Trophoblast cell (in vitro differentiated cells and primary cell): ENCODE measurements at regions not wholly inside any gene's neighbourhood (a gene's known extent, or its start where the extent isn't known, plus 50 kb on each side); places are given as distances from the start of the nearest gene placed in this dataset.

Source experiments
- DNase-seq, 2 donors: peaks; one replicate each; pipeline ENCODE4 v3.0.0-alpha.2; 2016
- H2AFZ ChIP-seq: 2 replicates; pipeline ENCODE4 v1.6.1; 2013; ENCODE audit warnings: low read length, moderate library complexity, mild to moderate bottlenecking; ENCODE audit not compliant: insufficient read depth, poor library complexity
- H2AK5ac ChIP-seq: 2 replicates; pipeline ENCODE4 v1.6.1; 2013; ENCODE audit warnings: mild to moderate bottlenecking, low read length
- H2BK120ac ChIP-seq: 2 replicates; pipeline ENCODE4 v1.6.1; 2013; ENCODE audit warnings: low read length, mild to moderate bottlenecking, moderate library complexity; ENCODE audit not compliant: insufficient read depth, poor library complexity
- H2BK12ac ChIP-seq: 2 replicates; pipeline ENCODE4 v1.6.1; 2013; ENCODE audit warnings: mild to moderate bottlenecking, low read length, moderate library complexity
- H2BK5ac ChIP-seq: 2 replicates; pipeline ENCODE4 v1.6.1; 2013; ENCODE audit warnings: low read length, low read depth, moderate library complexity, mild to moderate bottlenecking; ENCODE audit not compliant: poor library complexity
- H3K14ac ChIP-seq: 2 replicates; pipeline ENCODE4 v1.6.1; 2013; ENCODE audit warnings: mild to moderate bottlenecking, low read length
- H3K18ac ChIP-seq: 2 replicates; pipeline ENCODE4 v1.6.1; 2013; ENCODE audit warnings: mild to moderate bottlenecking, low read length
- H3K23ac ChIP-seq: 2 replicates; pipeline ENCODE4 v1.6.1; 2013; ENCODE audit warnings: low read length
- H3K27ac ChIP-seq: 2 replicates; pipeline ENCODE4 v1.5.1; 2013; ENCODE audit warnings: low read depth, mild to moderate bottlenecking, inconsistent platforms, low read length, moderate library complexity
- H3K27me3 ChIP-seq: 2 replicates; pipeline ENCODE4 v1.6.1; 2013; ENCODE audit warnings: inconsistent platforms, mild to moderate bottlenecking, low read length, moderate library complexity; ENCODE audit not compliant: insufficient read depth
- H3K36me3 ChIP-seq, 2 experiments: 1 replicate in 1 of 2; 2 replicates in 1 of 2; pipeline ENCODE4 v1.6.1; 2013; ENCODE audit warnings: low read length in 2 of 2, mild to moderate bottlenecking in 2 of 2, moderate library complexity in 1 of 2; ENCODE audit not compliant: insufficient read depth in 2 of 2, control insufficient read depth in 1 of 2
- H3K4ac ChIP-seq: 2 replicates; pipeline ENCODE4 v1.6.1; 2013; ENCODE audit warnings: low read depth, mild to moderate bottlenecking, low read length, moderate library complexity
- H3K4me1 ChIP-seq, 2 experiments: 1 replicate in 1 of 2; 2 replicates in 1 of 2; pipeline ENCODE4 v1.6.1; 2013; ENCODE audit warnings: low read length in 2 of 2, mild to moderate bottlenecking in 2 of 2, moderate library complexity in 1 of 2; ENCODE audit not compliant: insufficient read depth in 2 of 2, control insufficient read depth in 1 of 2
- H3K4me2 ChIP-seq: 2 replicates; pipeline ENCODE4 v1.6.1; 2013; ENCODE audit warnings: inconsistent platforms, mild to moderate bottlenecking, low read length, moderate library complexity
- H3K4me3 ChIP-seq: 2 replicates; pipeline ENCODE4 v1.5.1; 2013; ENCODE audit warnings: mild to moderate bottlenecking, low read depth, low read length, inconsistent platforms
- H3K79me1 ChIP-seq: one replicate; pipeline ENCODE4 v1.6.1; 2013; ENCODE audit warnings: low read length
- H3K79me2 ChIP-seq: 2 replicates; pipeline ENCODE4 v1.6.1; 2013; ENCODE audit warnings: low read length, mild to moderate bottlenecking; ENCODE audit not compliant: control insufficient read depth, insufficient read depth, poor library complexity
- H3K9ac ChIP-seq: 2 replicates; pipeline ENCODE4 v1.6.1; 2013; ENCODE audit warnings: mild to moderate bottlenecking, low read length
- H3K9me3 ChIP-seq: 2 replicates; pipeline ENCODE4 v1.6.1; 2013; ENCODE audit warnings: low read depth, mild to moderate bottlenecking, control low read depth, inconsistent platforms, low read length; ENCODE audit not compliant: insufficient read depth
- H4K12ac ChIP-seq: 2 replicates; pipeline ENCODE4 v1.6.1; 2013; ENCODE audit warnings: low read depth, mild to moderate bottlenecking, low read length, moderate library complexity
- H4K8ac ChIP-seq: 2 replicates; pipeline ENCODE4 v1.6.1; 2013; ENCODE audit warnings: low read depth, mild to moderate bottlenecking, low read length, moderate library complexity
- H4K91ac ChIP-seq: one replicate; pipeline ENCODE4 v1.6.1; 2013; ENCODE audit warnings: low read depth, mild to moderate bottlenecking, low read length, moderate library complexity
- WGBS: extraction: QIAGEN DNeasy Blood & Tissue Kit; methylation state at CpG from one replicate; pipeline ENCODE4 v1.1.7; 2013; ENCODE audit warnings: missing lambda C conversion rate; ENCODE audit not compliant: insufficient read length, insufficient coverage; ENCODE audit errors: extremely low coverage; 5-methylcytosine and 5-hydroxymethylcytosine counted together

DNA sequence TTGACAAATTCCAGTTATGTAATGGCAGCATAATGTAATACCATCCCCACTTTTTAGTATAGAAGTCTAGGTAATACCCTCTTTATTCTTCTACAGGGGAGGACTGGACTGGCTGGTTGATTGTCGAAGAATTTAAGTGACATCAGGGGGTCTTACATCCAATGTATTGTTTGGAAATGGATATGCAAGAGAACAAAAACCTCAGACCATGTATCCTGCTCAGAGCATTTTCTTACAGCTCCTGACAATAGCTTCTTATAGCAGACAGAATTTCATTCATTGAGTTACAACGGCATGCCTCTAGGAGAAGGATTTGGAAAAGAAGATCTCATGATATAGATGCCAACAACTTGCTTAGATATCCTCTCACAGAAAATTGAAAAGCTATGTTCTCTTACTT lies 2032.3 kb downstream of the EFNA5 start:
- Histone ChIP-seq H3K4me3 (no peak overlapping the region), H3K9ac (no peak overlapping the region), H4K12ac (no peak overlapping the region), H3K14ac (no peak overlapping the region), H3K18ac (no peak overlapping the region), H3K4me2 (no peak overlapping the region), H3K27me3 (no peaks in the 10 kb centered on the region), H2BK5ac (no peak overlapping the region), H3K79me1 (no peaks in the 10 kb centered on the region), H3K23ac (no peak overlapping the region), H2AK5ac (no peak overlapping the region), H2AFZ (no peak overlapping the region), H4K8ac (no peak overlapping the region), H2BK12ac (no peak overlapping the region), H4K91ac (no peak overlapping the region), H3K36me3 (no peaks in the 10 kb centered on the region), H3K79me2 (no peaks in the 10 kb centered on the region), H3K27ac (no peak overlapping the region), H3K4me1 (no peaks in the 10 kb centered on the region), H3K4ac (no peak overlapping the region), H3K9me3 (peaks cover 5% of the 10 kb centered on the region), H2BK120ac (no peak overlapping the region)
- WGBS = no CpG with 5 or more reads among the region's 2 CpGs
- no peak for DNase-seq

DNA sequence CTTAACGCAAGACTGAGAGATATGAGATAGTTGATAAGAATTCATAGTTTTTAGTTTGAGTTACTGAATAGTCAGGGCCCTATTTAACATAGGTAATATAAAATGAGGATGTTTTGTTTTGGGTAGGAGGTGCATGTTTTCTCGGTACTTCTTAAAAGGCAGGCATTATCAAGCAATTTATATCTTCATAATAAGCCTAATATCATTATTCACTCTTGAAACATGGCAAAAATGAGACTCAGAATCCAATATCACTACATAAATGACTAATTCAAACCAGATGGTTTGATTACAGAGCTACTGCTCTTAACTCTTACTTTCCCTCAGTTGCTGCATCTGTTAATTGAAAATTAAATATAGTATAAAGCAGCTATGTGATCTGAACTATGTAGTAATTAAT lies 2038.7 kb downstream of the EFNA5 start:
- Histone ChIP-seq H2AK5ac (no peak overlapping the region), H3K4me3 (no peak overlapping the region), H2AFZ (no peak overlapping the region), H3K27ac (no peak overlapping the region), H3K4ac (no peak overlapping the region), H2BK12ac (no peak overlapping the region), H3K4me1 (no peaks in the 10 kb centered on the region), H3K18ac (no peak overlapping the region), H2BK5ac (no peak overlapping the region), H3K79me2 (no peaks in the 10 kb centered on the region), H2BK120ac (no peak overlapping the region), H3K9ac (no peak overlapping the region), H3K79me1 (no peaks in the 10 kb centered on the region), H3K23ac (no peak overlapping the region), H4K12ac (no peak overlapping the region), H3K4me2 (no peak overlapping the region), H3K36me3 (no peaks in the 10 kb centered on the region), H3K9me3 (no peaks in the 10 kb centered on the region), H4K91ac (no peak overlapping the region), H3K14ac (no peak overlapping the region), H3K27me3 (no peaks in the 10 kb centered on the region), H4K8ac (no peak overlapping the region)
- WGBS = no CpG with 5 or more reads among the region's 2 CpGs
- DNase-seq = no peak

DNA sequence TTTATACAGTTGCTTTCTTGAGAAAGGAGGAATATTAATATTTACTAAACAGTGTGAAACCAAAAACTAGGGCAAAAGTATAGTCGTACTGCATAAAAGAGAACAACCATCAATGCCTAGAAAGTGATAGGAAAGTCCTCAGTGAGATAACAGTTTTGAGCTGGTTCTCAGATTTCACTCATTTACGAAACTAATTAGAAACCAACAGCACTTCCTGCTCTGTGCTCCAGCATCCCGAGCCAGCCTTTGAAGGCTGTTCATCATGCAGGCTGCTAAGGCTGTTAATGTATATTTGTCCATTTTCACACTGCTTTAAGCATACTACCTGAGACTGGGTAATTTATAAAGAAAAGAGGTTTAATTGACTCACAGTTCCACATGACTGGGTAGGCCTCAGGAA lies 2039.9 kb downstream of the EFNA5 start:
- H3K4me3 ChIP-seq = no peak overlapping the region
- no peak overlapping the region for H2BK12ac ChIP-seq
- no peak overlapping the region for H2AFZ ChIP-seq
- no peak overlapping the region for H4K8ac ChIP-seq
- H2BK120ac ChIP-seq = no peak overlapping the region
- H3K9me3 ChIP-seq = no peaks in the 10 kb centered on the region
- H3K4ac ChIP-seq = no peak overlapping the region
- H3K79me2 ChIP-seq = no peaks in the 10 kb centered on the region
- H3K4me2 ChIP-seq = no peak overlapping the region
- H3K14ac ChIP-seq = no peak overlapping the region
- no CpG with 5 or more reads among the region's 3 CpGs for WGBS
- no peak overlapping the region for H3K27ac ChIP-seq
- H3K9ac ChIP-seq = no peak overlapping the region
- H3K23ac ChIP-seq = no peak overlapping the region
- H4K91ac ChIP-seq = no peak overlapping the region
- H2BK5ac ChIP-seq = no peak overlapping the region
- no peaks in the 10 kb centered on the region for H3K36me3 ChIP-seq
- no peak for DNase-seq
- H3K27me3 ChIP-seq = no peaks in the 10 kb centered on the region
- H3K18ac ChIP-seq = no peak overlapping the region
- H3K4me1 ChIP-seq = no peaks in the 10 kb centered on the region
- H2AK5ac ChIP-seq = no peak overlapping the region
- H3K79me1 ChIP-seq = no peaks in the 10 kb centered on the region
- H4K12ac ChIP-seq = no peak overlapping the region

DNA sequence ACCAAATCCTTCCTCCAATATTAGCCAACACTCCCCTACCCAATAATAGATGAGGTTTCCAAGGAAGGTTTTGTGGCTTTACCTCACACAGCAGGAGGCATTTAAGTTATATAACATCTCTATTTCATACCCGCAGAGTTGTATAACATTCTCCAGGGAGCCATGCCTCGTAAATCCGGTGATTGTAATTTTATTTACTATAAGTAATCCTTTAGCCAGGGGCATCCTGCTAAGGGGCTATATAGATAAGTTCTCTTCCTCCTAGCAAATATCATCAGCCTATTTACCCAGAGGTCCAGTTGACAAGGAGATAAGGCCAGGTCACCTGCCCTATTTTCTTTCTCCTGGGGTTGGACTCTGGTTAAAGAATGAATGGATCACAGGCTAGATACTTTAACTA lies 2051.0 kb downstream of the EFNA5 start:
- Histone ChIP-seq H4K12ac (no peak overlapping the region), H2BK120ac (no peak overlapping the region), H3K4ac (no peak overlapping the region), H3K79me1 (no peaks in the 10 kb centered on the region), H3K4me2 (no peak overlapping the region), H3K9me3 (no peaks in the 10 kb centered on the region), H3K23ac (no peak overlapping the region), H3K18ac (no peak overlapping the region), H3K27ac (no peak overlapping the region), H3K27me3 (no peaks in the 10 kb centered on the region), H3K14ac (no peak overlapping the region), H3K4me3 (no peak overlapping the region), H2BK12ac (no peak overlapping the region), H2BK5ac (no peak overlapping the region), H3K4me1 (no peaks in the 10 kb centered on the region), H3K36me3 (no peaks in the 10 kb centered on the region), H3K79me2 (no peaks in the 10 kb centered on the region), H2AK5ac (no peak overlapping the region), H4K8ac (no peak overlapping the region), H2AFZ (no peak overlapping the region), H4K91ac (no peak overlapping the region), H3K9ac (no peak overlapping the region)
- no CpG with 5 or more reads among the region's 3 CpGs for WGBS
- DNase-seq = no peak
